22Rv1 (cell line): ENCODE measurements at regions not wholly inside any gene's neighbourhood (a gene's known extent, or its start where the extent isn't known, plus 50 kb on each side); places are given as distances from the start of the nearest gene placed in this dataset.

ENCODE experiments used
- ZFX ChIP-seq: fragments of 450-650 bp; IDR thresholded peaks from 2 replicates; pipeline ENCODE4 v1.6.1; 2017; ENCODE audit warnings: antibody characterized with exemption, borderline replicate concordance
- TF ChIP-seq, protein P1 (sequence below): fragments of 450-650 bp; IDR thresholded peaks from 2 replicates; pipeline ENCODE4 v1.5.1; 2017; ENCODE audit warnings: mild to moderate bottlenecking

DNA sequence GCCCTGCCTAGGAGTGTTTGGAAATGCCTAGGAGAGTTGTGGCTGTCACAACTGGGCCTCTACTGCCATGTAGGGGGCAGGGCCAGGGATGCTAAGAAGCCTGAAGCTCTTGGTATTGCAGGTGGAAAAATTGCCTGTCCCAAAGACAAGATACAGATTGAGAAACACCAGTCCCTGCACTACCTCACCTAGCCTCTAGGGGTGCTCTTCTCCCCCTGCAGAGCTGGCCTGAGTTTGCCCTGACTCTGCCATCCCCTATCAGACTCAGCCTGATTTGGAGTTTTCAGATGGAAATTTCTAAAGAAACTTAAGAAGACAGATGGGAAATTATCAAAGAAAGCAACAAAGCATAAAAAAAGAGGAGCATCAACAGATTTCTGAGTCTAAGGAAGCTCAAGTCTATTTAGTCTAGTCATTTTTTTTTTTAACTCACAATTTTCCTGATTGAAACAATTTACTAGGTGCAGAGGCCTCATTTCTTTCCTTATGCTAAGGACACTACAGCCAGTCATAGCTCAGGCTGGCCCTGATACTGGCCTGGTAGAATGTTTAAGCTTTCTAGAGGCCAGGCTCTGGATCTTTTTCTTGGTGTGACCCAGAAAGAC lies 61.4 kb upstream of the LRRN2 start:
- TF ChIP-seq, protein P1, sequence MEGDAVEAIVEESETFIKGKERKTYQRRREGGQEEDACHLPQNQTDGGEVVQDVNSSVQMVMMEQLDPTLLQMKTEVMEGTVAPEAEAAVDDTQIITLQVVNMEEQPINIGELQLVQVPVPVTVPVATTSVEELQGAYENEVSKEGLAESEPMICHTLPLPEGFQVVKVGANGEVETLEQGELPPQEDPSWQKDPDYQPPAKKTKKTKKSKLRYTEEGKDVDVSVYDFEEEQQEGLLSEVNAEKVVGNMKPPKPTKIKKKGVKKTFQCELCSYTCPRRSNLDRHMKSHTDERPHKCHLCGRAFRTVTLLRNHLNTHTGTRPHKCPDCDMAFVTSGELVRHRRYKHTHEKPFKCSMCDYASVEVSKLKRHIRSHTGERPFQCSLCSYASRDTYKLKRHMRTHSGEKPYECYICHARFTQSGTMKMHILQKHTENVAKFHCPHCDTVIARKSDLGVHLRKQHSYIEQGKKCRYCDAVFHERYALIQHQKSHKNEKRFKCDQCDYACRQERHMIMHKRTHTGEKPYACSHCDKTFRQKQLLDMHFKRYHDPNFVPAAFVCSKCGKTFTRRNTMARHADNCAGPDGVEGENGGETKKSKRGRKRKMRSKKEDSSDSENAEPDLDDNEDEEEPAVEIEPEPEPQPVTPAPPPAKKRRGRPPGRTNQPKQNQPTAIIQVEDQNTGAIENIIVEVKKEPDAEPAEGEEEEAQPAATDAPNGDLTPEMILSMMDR = peak; percentile 98
- TF ChIP-seq ZFX = no peak
